ENCODE measurements at regions not wholly inside any gene's neighbourhood (a gene's known extent, or its start where the extent isn't known, plus 50 kb on each side); places are given as distances from the start of the nearest gene placed in this dataset.

- TF ChIP-seq ATF2 (IDR thresholded peaks at IDR 0.05; ENCODE audit: low read length) (no peak), NRF1 (IDR thresholded peaks at IDR 0.05; ENCODE audit: low read depth, low read length) (no peak)
Measured at GRCh38 chr2:2683606-2684224, 352.6 kb upstream of the MYT1L start (continued).

Data from H1 (cell line).